HL-60 (cell line): ENCODE measurements at regions not wholly inside any gene's neighbourhood (a gene's known extent, or its start where the extent isn't known, plus 50 kb on each side); places are given as distances from the start of the nearest gene placed in this dataset.

ENCODE experiments used
- DNase-seq, 2 experiments: peaks; one replicate each; pipeline ENCODE4 v3.0.0-alpha.2; 2010 to 2020; ENCODE audit warnings: low read depth in 1 of 2, low spot score in 1 of 2
- H3K27ac ChIP-seq: fragments of 250-450 bp; sonication (Bioruptor Pico); replicated peaks from 2 replicates; pipeline ENCODE4 v1.5.1; 2020; ENCODE audit warnings: mild to moderate bottlenecking, moderate library complexity
- H3K27me3 ChIP-seq: fragments of 250-450 bp; sonication (Bioruptor Pico); 2 replicates; pipeline ENCODE4 v1.5.1; 2021; ENCODE audit warnings: mild to moderate bottlenecking, moderate library complexity; ENCODE audit not compliant: insufficient read depth, poor library complexity, severe bottlenecking
- H3K4me3 ChIP-seq: replicated peaks from 2 replicates; pipeline ENCODE4 v1.5.1; 2011; ENCODE audit warnings: mild to moderate bottlenecking, control low read depth, low read length; ENCODE audit not compliant: insufficient read depth
- CTCF ChIP-seq: IDR thresholded peaks from one replicate; pipeline ENCODE4 v1.5.1; 2011; ENCODE audit warnings: low read length, control low read depth, inconsistent platforms; ENCODE audit not compliant: insufficient read depth
- GABPA ChIP-seq: IDR thresholded peaks from 2 replicates; pipeline ENCODE4 v1.6.1; 2012; ENCODE audit warnings: low read depth
- POLR2AphosphoS5 ChIP-seq: IDR thresholded peaks from 2 replicates; pipeline ENCODE4 v1.6.1; 2012; ENCODE audit warnings: low read depth
- REST ChIP-seq: IDR thresholded peaks from 2 replicates; pipeline ENCODE4 v1.6.1; 2012; ENCODE audit warnings: low read depth; ENCODE audit not compliant: insufficient replicate concordance
- SPI1 ChIP-seq: IDR thresholded peaks from 2 replicates; pipeline ENCODE4 v1.6.1; 2012; ENCODE audit warnings: low read depth, mild to moderate bottlenecking, borderline replicate concordance

DNA sequence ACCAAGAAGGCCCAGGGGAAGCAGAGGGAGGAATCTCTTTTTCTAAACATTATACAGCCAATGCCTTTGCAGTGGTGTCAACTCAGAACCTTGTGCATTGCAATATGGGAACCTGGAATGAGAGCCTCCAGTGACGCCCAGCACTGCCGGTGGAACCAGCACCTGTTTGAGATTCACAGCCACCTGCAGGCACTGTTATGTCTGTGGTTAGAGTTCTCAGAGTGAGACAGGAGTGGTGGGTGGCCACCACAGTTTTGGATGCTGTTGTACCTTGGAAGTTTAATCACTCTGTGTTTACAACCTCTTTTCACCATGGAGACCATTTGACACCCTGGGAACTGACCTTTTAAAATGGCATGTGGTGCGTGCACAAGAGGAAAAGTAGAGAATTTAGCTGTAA is 185.3 kb upstream of the KCNG1 start:
- TF ChIP-seq GABPA (no peak), SPI1 (no peak)
- Histone ChIP-seq H3K27ac (no peak overlapping the region), H3K27me3 (peaks cover 12% of the 10 kb centered on the region), H3K4me3 (no peak overlapping the region)
- no peak for DNase-seq

- no peak for DNase-seq
- TF ChIP-seq POLR2AphosphoS5 (no peak), REST (no peak), GABPA (no peak), CTCF (no peak), SPI1 (no peak)
- Histone ChIP-seq H3K27ac (no peak overlapping the region), H3K4me3 (no peak overlapping the region), H3K27me3 (peaks cover 12% of the 10 kb centered on the region)
Measured at GRCh38 chr20:51206032-51206662, 183.2 kb upstream of the KCNG1 start.

GRCh38 chr20:51204794-51205193 is 181.9 kb upstream of the KCNG1 start:
- H3K27ac ChIP-seq = no peak overlapping the region
- no peak overlapping the region for H3K4me3 ChIP-seq
- peaks cover 11% of the 10 kb centered on the region for H3K27me3 ChIP-seq
- TF ChIP-seq POLR2AphosphoS5 (no peak), GABPA (no peak), SPI1 (no peak), REST (no peak), CTCF (no peak)
- DNase-seq = no peak

DNA sequence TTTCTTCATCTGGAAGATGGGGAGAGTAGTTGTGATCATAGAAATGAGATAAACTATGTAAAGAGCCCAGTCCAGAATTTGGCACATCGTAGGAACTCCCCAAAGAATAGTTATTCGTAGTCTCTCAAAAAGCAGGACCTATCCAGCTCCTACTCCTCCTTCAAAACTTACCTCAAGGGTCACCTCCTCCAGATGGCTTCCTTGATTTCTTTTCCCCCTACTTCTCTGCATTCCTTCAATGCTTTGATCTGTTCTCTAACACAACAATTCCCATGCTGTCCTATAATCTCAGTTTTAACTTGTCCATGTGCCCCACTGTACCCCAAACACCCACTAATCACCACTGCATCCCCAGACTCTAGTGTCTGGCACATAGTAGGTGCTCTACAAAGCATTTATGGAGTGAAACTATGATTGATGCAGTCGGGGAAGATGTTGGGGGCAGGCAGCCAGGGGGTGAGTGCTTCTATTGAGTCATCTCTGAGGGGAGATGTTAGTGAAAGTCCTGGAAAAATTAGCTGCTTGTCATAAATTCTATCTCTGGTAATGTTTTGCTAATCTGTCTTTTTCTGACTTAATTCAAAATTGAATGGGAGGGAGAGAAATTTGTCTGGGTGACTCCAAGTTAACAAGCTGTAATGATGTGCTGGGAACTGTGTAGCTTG is 181.3 kb upstream of the KCNG1 start:
- H3K27me3 ChIP-seq = peaks cover 6% of the 10 kb centered on the region
- H3K27ac ChIP-seq = no peak overlapping the region
- H3K4me3 ChIP-seq = no peak overlapping the region
- TF ChIP-seq SPI1 (no peak), REST (no peak), CTCF (no peak), POLR2AphosphoS5 (no peak), GABPA (no peak)
- no peak for DNase-seq
